ENCODE measurements at regions not wholly inside any gene's neighbourhood (a gene's known extent, or its start where the extent isn't known, plus 50 kb on each side); places are given as distances from the start of the nearest gene placed in this dataset.

- TF ChIP-seq POLR2A (IDR thresholded peaks at IDR 0.05) (no peak), EP300 (IDR thresholded peaks at IDR 0.05) (no peak)
These were observed 50.9 kb upstream of the DCBLD2 start for GRCh38 chr3:98952404-98952803.

Data from upper lobe of left lung (tissue), 4 donors.